KG1 (cell line): ENCODE measurements at regions not wholly inside any gene's neighbourhood (a gene's known extent, or its start where the extent isn't known, plus 50 kb on each side); places are given as distances from the start of the nearest gene placed in this dataset.

Experiments
- DNase-seq: peaks from one replicate; lab custom pipeline; 2025; lab: John Stamatoyannopoulos, UW

GRCh38 chr13:40221131-40221459 lies 445.3 kb downstream of the FOXO1 start:
- no peak for DNase-seq

GRCh38 chr13:40221460-40222201 lies 444.8 kb downstream of the FOXO1 start:
- no peak for DNase-seq

- DNase-seq, result no peak
Measured at GRCh38 chr13:40223585-40223984, 442.9 kb downstream of the FOXO1 start.

DNA sequence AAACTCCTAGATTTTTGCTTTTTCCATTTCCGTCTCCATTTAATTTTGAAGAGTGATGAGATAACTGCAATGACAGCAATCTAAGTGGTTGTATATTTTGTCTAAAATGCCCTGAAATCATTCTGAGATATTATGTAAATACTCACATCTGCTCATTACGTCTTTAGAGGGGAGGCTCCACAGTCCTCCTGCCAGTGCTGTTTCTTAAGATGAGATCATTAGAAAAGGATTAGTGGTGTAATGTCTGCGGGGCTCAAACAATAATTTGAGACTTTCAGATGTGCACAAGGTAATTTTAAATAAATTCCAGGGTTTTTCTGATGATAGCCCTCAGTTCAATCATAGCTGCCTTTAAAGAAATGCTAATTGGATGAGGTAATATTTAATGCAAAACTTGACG lies 437.9 kb downstream of the FOXO1 start:
- DNase-seq, result no peak

DNA sequence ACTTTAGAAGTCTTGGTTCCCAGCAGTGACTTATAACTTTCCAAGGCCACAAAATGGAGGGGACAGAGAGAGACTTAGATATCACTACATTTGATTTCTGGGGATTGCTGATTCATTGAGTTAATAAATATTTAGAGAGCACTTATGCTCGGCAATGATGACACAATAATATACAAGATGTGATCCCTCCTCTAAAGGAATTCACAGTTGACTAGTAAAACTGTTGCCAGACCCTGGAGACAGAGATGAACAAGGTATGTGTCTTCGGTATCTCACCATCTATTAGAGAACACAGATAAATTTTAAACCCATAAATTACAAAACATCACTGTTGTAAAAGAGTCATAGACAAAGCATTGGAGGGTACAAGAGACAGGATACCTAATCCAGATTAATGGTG lies 437.5 kb downstream of the FOXO1 start:
- no peak for DNase-seq

- no peak for DNase-seq
Measured at GRCh38 chr13:40230833-40231266, 435.6 kb downstream of the FOXO1 start.

- DNase-seq, result no peak
Measured at GRCh38 chr13:40231311-40231710, 435.1 kb downstream of the FOXO1 start.

GRCh38 chr13:40231751-40232150 lies 434.7 kb downstream of the FOXO1 start:
- DNase-seq, result no peak

- no peak for DNase-seq
Measured at GRCh38 chr13:40232311-40233040, 434.0 kb downstream of the FOXO1 start.

- no peak for DNase-seq
Measured at GRCh38 chr13:40233731-40234195, 432.7 kb downstream of the FOXO1 start.

DNA sequence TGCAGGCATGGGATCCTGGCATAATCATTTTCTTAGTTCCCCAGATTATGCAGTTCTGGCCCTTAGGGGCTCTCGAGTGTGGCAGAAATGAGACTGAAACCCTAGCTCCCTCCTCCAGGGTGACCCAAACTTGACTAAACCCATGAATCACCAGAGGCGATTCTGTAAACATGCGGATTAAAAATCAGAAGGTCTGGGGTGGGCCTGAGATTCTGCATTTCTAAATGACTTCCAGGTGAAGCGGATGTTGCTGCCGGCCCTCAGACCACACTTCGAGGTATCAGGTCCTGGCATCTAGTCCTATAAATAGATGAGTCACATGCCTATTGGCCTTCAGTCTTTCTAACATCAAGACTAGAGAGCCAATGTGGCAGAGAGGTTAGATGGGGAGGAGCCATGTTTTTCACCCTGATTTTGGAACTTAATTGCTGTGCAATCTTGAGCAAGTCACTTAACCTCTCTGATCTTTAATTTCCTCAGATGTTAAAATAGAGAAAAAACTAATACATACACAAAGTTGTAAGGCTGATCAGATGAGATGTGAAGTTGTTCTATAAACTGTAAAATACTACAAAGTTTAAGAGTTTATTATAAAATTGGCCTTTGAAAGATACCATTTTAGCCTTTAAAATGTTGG lies 431.2 kb downstream of the FOXO1 start:
- DNase-seq, result no peak

DNA sequence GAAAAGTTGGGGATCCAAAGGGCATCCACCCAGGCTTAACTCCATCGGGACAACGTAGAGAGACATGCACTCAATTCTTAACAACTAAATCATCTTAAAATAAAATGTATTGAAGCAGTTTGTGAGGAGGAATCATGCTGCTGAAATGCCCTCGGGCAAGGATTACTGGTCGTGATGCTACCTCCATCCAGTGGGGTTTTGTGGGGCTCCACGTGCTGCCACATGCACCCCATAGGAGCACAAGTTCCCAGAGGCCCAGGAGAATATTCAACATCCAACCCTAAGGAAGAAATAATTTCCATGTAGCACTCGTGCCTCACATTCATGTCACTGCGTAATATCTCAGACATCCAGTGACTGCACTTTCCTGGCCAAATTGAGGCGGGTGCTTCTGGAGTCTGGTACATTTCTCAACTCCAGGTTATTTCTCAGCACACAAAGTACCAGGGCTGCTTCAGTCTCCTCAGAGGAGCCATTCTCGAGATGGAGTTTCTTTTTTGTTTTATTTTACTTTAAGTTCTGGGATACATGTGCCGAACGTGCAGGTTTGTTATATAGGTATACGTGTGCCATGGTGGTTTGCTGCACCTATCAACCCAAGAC lies 429.8 kb downstream of the FOXO1 start:
- no peak for DNase-seq

DNA sequence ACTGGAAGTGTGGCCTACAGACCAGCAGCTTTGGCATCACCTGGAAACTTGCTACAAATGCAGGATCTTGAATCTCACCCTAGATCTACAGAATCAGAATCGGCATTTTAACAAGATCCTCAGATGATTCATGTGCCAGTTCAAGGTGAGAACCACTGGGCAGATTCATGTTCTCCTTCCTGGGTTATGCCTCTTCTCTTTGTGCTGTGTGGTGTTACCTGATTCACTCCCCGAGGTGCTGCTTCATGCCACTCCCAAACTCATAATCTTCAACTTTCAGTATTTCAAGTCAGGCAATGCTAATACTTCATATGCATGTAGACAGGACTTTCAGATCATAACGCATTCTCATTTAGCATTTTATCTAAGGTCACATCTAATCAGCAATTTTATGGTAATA lies 427.7 kb downstream of the FOXO1 start:
- no peak for DNase-seq

DNA sequence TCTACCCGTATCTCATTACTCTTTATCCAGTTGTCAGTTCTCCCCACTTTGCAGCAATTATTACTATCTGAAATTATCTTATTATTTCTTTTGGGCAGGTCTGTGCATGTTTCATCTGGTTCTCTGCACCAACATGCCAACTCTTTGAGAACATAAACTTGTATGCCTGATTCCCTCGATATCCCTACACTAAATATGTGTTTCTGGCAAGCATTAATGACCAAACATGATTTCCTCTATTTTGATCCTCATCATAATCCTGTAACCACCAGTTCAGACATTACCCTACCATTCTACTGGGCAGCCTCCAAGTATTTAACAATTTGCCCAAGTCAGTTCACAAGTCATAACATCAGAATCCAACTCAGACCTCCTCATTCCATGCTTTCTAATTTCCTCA lies 426.1 kb downstream of the FOXO1 start:
- DNase-seq, result no peak

DNA sequence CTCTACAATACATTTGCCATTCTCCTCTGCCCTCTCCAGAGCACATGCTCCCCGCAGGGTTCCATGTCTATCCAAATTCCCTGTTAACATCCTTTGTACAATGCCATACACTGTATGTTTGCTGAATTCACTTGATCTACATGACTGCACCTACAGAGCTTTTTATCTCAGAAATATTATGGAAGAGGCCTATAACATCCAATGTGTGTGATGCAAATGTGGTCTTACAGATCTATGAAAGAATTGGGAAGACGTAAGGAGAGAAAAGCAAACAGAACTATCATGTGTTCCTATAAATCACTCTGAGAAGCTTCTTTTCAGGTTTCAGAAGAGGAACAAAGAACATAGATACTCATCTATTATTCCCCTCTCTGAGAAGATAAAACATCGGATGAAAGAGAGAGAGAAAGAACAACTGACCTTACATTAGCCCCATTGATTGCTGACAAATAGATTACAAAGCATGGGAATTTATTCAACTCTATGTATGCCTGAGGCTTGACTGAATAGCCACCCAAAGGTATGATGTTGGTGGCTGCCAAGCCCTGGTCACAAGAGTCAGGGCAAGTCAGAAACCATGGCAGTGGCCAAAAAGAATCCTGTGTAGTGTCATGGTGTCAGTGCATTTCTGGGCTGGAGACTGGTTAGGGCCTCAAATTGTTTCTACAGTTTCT lies 425.2 kb downstream of the FOXO1 start:
- no peak for DNase-seq

DNA sequence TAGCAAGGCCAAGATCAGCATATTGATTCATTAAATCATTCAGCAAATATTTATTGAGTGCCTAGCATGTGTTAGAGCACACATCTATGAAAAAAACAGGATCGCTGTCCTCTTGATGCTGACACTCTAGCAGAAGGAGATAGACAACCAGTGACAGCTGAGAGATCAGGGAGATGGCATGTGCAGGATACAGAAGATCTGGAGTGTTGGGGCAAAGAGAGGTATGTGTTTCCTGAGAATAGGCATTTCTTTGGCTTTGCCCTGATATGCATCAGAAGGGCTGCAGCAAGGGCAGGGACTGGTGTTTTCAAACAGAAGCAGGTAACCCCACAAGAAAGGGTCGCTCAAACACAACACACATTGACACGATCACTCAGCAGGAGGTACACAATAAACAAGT lies 423.4 kb downstream of the FOXO1 start:
- DNase-seq, result no peak

- DNase-seq, result no peak
Measured at GRCh38 chr13:40243982-40244381, 422.5 kb downstream of the FOXO1 start.

DNA sequence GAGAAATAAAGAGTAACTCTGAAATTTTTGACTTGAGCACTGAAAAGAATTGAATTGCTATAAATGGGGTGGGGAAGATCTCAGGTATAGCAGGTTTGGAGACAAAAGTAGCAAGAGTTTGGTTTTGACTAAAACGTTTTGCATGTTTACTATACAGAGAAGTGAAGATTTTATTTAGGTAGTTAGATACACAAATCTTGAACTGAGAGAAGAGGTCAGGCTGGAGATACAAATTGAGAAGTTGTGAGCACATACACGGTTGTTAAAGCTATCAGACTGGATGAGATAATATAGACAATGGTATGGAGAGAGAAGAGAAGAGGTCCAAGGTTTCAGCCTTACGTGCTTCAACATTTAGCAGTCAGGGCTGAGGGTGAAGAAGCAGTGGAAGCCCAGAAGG lies 420.9 kb downstream of the FOXO1 start:
- no peak for DNase-seq

GRCh38 chr13:40247845-40248244 lies 418.6 kb downstream of the FOXO1 start:
- no peak for DNase-seq

- no peak for DNase-seq
Measured at GRCh38 chr13:40251343-40252032, 415.0 kb downstream of the FOXO1 start.

DNA sequence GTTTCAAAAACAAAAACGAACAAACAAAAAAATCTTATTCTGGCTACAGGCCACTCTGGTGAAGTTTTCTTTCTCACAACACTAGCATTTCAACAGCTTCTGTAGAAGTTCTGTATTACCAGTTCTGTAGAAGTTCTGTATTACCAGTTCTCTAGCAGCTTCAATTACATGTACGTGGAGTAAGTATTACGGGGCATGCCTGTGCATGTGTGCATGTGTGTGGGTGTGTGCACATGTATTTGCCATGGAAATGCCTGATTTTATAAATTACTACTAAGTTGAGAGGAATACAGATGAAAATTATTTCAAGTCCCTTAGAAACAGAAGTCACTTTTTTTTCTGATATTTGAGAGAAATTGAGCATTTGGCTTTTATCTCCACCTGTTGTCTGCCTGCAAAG lies 414.2 kb downstream of the FOXO1 start:
- DNase-seq, result no peak

DNA sequence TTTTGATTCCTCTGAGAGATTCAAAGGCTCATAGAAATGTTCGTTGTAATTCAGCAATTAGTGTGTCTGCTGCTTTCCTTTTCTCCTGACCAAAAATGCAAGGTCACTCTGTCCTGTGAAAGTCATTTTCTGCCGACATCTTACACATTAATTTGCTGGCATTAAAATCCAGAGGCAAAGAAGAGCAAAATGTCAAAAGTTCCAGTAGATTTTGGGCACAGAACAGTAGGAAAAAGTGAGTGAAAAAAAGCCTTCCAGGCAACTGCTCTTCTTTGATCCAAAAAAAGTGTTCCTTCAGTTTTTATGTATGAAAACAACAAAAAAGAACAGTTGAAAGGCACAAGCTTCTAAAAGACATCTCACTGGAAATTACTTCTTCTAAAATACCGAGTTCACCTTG lies 413.8 kb downstream of the FOXO1 start:
- DNase-seq, result no peak
